Keratinocyte (primary cell): ENCODE measurements at regions not wholly inside any gene's neighbourhood (a gene's known extent, or its start where the extent isn't known, plus 50 kb on each side); places are given as distances from the start of the nearest gene placed in this dataset.

Source experiments
- EZH2 ChIP-seq: IDR thresholded peaks from one replicate; pipeline ENCODE4 v1.6.1; 2012; ENCODE audit warnings: inconsistent platforms, mild to moderate bottlenecking, low read length, moderate library complexity
- TF ChIP-seq, protein P1 (sequence below), 3 experiments: IDR thresholded peaks in 1 of 3; conservative IDR thresholded peaks in 1 of 3; optimal IDR thresholded peaks in 1 of 3; 2 replicates in 2 of 3; 3 replicates in 1 of 3; pipeline versions ENCODE3 to v1.5.1; 2011; ENCODE audit warnings: low read length in 3 of 3, mild to moderate bottlenecking in 3 of 3, moderate library complexity in 2 of 3, control low read depth in 1 of 3, inconsistent platforms in 1 of 3; ENCODE audit not compliant: insufficient read depth in 2 of 3; ENCODE audit errors: extremely low read depth in 1 of 3

DNA sequence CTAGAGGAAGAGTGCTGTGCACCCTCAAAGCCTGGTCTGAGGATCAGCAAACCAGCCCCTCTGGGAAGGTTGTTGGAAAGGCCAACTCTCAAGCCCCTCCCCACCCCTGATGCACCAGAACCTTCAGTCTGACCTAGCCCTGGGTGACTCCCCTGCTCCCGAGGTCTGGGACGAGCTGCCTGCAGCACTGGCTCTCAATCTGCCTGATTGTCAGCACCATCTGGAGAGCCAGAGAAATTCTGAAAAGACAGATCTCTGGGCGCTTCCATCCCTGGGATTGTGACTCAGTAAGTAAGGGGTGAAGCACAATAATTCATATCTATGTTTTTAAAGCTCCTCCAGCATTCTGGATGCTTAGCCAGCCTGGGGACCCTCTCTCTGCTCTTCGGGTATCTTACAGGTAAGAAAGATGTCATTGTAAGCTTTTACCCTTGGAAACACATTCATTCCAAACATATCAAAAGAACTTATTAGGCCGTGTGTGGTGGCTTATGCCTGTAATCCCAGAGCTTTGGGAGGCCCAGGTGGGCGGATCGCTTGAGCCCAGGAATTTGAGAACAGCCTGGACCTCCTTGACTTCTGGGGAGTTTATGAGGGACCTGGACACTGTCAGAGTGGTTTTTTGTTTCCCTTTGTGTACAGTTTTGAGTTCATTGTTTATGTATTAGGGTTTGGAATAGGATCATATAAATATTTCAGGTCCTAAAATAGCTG is 147.5 kb downstream of the KCNJ12 start:
- no peak for TF ChIP-seq EZH2
- TF ChIP-seq, protein P1, sequence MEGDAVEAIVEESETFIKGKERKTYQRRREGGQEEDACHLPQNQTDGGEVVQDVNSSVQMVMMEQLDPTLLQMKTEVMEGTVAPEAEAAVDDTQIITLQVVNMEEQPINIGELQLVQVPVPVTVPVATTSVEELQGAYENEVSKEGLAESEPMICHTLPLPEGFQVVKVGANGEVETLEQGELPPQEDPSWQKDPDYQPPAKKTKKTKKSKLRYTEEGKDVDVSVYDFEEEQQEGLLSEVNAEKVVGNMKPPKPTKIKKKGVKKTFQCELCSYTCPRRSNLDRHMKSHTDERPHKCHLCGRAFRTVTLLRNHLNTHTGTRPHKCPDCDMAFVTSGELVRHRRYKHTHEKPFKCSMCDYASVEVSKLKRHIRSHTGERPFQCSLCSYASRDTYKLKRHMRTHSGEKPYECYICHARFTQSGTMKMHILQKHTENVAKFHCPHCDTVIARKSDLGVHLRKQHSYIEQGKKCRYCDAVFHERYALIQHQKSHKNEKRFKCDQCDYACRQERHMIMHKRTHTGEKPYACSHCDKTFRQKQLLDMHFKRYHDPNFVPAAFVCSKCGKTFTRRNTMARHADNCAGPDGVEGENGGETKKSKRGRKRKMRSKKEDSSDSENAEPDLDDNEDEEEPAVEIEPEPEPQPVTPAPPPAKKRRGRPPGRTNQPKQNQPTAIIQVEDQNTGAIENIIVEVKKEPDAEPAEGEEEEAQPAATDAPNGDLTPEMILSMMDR (optimal IDR thresholded peaks at IDR 0.05 in 1 of 3, IDR thresholded peaks at IDR 0.05 in 1 of 3, conservative IDR thresholded peaks at IDR 0.05 in 1 of 3; ENCODE audit: extremely low read depth in 1 of 3, insufficient read depth in 2 of 3, low read length in 3 of 3), result no peak
